Osteocyte (in vitro differentiated cells): ENCODE measurements at regions not wholly inside any gene's neighbourhood (a gene's known extent, or its start where the extent isn't known, plus 50 kb on each side); places are given as distances from the start of the nearest gene placed in this dataset.

Experiments
- DNase-seq: peaks from one replicate; pipeline ENCODE4 v3.0.0; 2021; ENCODE audit warnings: mixed read lengths; ENCODE audit not compliant: unreplicated experiment; ENCODE audit errors: extremely low spot score
- H3K27ac Mint-ChIP-seq: one replicate; pipeline ENCODE4 v1.8.0; 2021; ENCODE audit warnings: mild to moderate bottlenecking, mixed read lengths; ENCODE audit not compliant: unreplicated experiment
- H3K27me3 Mint-ChIP-seq: one replicate; pipeline ENCODE4 v1.8.0; 2021; ENCODE audit warnings: mixed read lengths; ENCODE audit not compliant: unreplicated experiment
- H3K36me3 Mint-ChIP-seq: one replicate; pipeline ENCODE4 v1.8.0; 2021; ENCODE audit warnings: mixed read lengths; ENCODE audit not compliant: unreplicated experiment
- H3K4me1 Mint-ChIP-seq: one replicate; pipeline ENCODE4 v1.8.0; 2021; ENCODE audit warnings: mixed read lengths; ENCODE audit not compliant: unreplicated experiment
- H3K4me3 Mint-ChIP-seq: one replicate; pipeline ENCODE4 v1.8.0; 2021; ENCODE audit warnings: mild to moderate bottlenecking, moderate library complexity, mixed read lengths; ENCODE audit not compliant: unreplicated experiment
- H3K9me3 Mint-ChIP-seq: one replicate; pipeline ENCODE4 v1.8.0; 2021; ENCODE audit warnings: mixed read lengths; ENCODE audit not compliant: unreplicated experiment
- TF ChIP-seq, protein P1 (sequence below): fragments of 200-600 bp; sonication (generic); IDR thresholded peaks from 2 replicates; pipeline ENCODE4 v1.5.0; 2021; ENCODE audit warnings: antibody characterized with exemption, mild to moderate bottlenecking, moderate library complexity

DNA sequence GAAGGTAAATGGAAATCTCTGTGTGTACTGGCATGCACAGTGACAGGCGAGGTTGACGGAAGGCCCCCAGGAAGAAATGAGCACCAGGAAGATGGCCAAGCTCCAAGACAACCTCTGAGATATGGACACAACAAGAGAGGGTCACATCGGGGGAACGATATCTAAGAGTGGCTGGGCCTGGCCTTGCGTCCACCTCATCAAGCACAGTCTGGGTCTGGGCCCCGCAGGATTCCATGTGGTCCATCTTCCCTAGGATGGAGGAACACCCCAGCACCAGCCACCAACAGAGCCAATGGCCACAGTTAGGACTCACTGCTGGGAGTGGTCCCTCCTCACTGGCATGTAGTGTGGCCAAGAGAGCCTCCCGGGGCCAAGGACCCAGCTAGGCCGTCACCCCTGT lies 272.6 kb upstream of the AGTR2 start:
- Mint-ChIP-seq H3K4me3 (no peak overlapping the region), H3K4me1 (no peaks in the 10 kb centered on the region), H3K27me3 (no peaks in the 10 kb centered on the region), H3K27ac (no peak overlapping the region), H3K9me3 (peaks cover 21% of the 10 kb centered on the region), H3K36me3 (no peaks in the 10 kb centered on the region)
- DNase-seq, result no peak
- TF ChIP-seq, protein P1, sequence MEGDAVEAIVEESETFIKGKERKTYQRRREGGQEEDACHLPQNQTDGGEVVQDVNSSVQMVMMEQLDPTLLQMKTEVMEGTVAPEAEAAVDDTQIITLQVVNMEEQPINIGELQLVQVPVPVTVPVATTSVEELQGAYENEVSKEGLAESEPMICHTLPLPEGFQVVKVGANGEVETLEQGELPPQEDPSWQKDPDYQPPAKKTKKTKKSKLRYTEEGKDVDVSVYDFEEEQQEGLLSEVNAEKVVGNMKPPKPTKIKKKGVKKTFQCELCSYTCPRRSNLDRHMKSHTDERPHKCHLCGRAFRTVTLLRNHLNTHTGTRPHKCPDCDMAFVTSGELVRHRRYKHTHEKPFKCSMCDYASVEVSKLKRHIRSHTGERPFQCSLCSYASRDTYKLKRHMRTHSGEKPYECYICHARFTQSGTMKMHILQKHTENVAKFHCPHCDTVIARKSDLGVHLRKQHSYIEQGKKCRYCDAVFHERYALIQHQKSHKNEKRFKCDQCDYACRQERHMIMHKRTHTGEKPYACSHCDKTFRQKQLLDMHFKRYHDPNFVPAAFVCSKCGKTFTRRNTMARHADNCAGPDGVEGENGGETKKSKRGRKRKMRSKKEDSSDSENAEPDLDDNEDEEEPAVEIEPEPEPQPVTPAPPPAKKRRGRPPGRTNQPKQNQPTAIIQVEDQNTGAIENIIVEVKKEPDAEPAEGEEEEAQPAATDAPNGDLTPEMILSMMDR, result no peak

DNA sequence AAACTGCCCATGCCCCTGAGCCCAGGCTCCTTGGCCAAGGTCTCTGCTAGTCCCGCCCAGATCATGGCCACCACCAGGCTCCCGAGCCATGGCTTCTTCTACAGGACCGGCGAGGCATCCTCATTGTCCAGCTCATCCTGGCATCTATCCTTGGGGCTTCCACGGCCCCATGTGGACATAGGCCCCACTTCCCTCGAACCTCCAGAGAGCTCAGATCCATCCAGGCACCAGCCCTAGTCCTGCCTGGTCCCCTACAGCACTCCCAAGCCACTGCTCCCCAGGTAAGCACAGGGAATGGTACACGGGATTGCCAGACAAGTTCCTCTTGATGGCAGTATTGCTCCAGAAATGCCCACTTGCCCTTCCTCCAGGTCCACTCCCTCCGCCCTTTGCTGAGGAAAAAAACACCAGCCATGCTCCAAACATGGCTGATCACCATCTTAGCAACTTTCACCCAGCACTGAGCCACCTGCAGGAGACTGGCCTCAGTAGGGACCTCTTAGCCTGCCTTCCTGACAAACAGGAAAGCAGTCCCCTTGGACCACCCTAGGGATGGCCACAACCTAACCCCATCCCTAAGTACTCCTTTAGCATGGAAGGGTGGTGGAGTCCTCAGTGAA lies 272.1 kb upstream of the AGTR2 start:
- H3K9me3 Mint-ChIP-seq, result peaks cover 23% of the 10 kb centered on the region
- H3K4me3 Mint-ChIP-seq, result no peak overlapping the region
- TF ChIP-seq, protein P1, result no peak
- DNase-seq, result peak; percentile 73
- no peaks in the 10 kb centered on the region for H3K36me3 Mint-ChIP-seq
- H3K4me1 Mint-ChIP-seq, result no peaks in the 10 kb centered on the region
- H3K27me3 Mint-ChIP-seq, result no peaks in the 10 kb centered on the region
- no peak overlapping the region for H3K27ac Mint-ChIP-seq

DNA sequence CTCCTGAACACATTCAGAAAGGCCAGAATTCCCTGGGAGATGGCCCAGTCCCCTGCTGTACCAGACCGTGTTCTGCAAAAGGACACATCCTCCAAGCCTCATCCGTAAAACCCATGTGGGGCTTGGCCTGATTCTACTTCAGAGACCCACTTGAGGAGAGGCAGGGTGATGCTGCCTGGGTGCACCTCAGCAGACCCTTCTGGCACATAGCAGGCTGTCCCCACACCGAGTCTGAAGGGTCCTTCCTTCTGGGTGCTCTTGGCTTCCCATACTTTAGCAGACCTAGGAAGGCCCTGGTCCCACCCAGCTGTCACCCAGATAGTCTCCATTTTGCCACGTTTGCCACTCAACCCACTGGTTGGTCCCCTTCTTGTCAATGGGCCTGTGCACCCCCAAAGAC lies 270.1 kb upstream of the AGTR2 start:
- H3K27me3 Mint-ChIP-seq, result no peaks in the 10 kb centered on the region
- DNase-seq, result peak; percentile 57
- H3K4me3 Mint-ChIP-seq, result no peak overlapping the region
- H3K36me3 Mint-ChIP-seq, result no peaks in the 10 kb centered on the region
- TF ChIP-seq, protein P1, result no peak
- H3K27ac Mint-ChIP-seq, result no peak overlapping the region
- H3K4me1 Mint-ChIP-seq, result no peaks in the 10 kb centered on the region
- H3K9me3 Mint-ChIP-seq, result peaks cover 29% of the 10 kb centered on the region

DNA sequence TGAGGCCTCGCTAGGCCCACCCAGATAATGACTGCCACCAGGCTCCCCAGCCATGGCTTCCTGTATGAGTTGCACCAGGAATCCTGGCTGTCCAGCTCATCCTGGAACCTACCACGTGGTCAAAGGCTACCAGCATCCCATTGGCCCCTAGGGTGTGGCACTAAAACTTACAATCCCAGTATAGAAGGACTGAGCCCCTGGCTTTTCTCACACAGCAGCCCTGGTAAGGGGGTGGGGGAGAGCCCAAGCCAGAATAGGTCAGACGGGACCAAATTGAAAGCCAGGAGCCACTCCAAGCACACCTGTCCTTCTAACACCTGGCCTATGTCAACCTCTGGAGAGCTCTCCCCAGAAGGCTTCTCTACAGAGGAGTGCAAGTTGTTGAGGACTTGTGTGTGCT lies 269.3 kb upstream of the AGTR2 start:
- peak; percentile 60 for DNase-seq

DNA sequence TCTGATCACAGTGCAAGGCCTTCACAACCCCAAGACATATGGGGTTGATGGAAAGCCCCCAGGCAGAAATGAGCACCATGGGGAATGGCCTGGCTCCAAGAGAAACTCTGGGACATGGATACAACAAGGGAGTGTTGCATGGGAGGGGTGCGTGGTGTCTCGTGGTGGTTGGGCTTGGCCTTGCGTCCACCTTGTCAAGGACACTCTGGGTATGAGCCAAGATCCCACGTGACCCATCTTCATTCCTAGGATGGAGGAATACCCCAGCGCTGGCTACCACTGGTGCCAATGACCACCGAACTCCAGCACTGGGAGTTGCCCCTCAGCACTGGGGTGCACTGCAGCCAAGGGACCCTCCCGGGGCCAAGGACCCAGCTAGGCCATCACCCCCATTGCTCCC lies 267.5 kb upstream of the AGTR2 start:
- Mint-ChIP-seq H3K4me1 (no peaks in the 10 kb centered on the region), H3K9me3 (peaks cover 36% of the 10 kb centered on the region), H3K36me3 (no peaks in the 10 kb centered on the region), H3K27me3 (no peaks in the 10 kb centered on the region), H3K27ac (no peak overlapping the region), H3K4me3 (no peak overlapping the region)
- TF ChIP-seq, protein P1, result no peak
- DNase-seq, result peak; percentile 79

More for the DNA sequence above, 269.3 kb upstream of the AGTR2 start:
- no peaks in the 10 kb centered on the region for H3K4me1 Mint-ChIP-seq
- TF ChIP-seq, protein P1, result no peak
- no peaks in the 10 kb centered on the region for H3K27me3 Mint-ChIP-seq
- no peak overlapping the region for H3K4me3 Mint-ChIP-seq
- H3K9me3 Mint-ChIP-seq, result peaks cover 34% of the 10 kb centered on the region
- no peaks in the 10 kb centered on the region for H3K36me3 Mint-ChIP-seq
- H3K27ac Mint-ChIP-seq, result no peak overlapping the region
